ENCODE measurements at regions not wholly inside any gene's neighbourhood (a gene's known extent, or its start where the extent isn't known, plus 50 kb on each side); places are given as distances from the start of the nearest gene placed in this dataset.

DNA sequence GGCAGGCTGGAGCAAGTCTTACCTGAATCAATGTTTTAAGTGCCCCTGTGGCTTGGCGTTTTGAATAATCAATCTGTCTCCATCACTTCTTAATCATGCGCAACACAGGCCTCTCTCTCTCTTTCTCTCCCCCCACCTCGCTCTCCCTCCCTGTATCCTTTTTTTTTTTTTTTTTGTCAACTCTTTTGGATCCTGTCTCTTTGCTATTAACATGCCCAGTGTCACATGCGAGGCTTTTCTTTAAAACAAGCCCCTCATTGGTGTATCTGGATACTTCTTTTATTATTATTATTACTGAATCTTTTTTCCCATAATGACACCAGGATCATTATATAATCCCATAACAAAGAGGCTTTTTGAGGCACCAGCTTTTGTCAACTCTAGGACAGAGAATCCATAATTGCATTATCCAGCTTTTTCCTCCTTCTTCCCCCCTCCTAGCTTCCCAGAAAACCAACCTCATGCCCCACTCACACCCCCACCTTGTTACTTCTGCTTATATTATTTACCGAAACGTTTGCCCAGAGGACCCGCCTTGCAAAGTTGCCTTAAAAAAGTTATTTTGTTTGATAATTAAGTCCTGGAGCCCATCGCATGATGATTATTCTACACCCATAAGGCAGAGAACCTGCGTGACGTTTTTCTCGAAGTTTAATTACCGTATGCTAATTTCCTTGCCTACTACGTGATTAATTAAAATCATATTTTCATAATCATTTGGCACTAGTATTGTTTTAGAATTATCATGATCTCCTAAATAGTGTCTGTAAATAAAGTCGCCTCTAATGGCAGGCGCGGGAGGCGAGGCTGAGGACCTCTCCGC lies 148.1 kb upstream of the ZNF536 start:
- TF ChIP-seq, protein P1, sequence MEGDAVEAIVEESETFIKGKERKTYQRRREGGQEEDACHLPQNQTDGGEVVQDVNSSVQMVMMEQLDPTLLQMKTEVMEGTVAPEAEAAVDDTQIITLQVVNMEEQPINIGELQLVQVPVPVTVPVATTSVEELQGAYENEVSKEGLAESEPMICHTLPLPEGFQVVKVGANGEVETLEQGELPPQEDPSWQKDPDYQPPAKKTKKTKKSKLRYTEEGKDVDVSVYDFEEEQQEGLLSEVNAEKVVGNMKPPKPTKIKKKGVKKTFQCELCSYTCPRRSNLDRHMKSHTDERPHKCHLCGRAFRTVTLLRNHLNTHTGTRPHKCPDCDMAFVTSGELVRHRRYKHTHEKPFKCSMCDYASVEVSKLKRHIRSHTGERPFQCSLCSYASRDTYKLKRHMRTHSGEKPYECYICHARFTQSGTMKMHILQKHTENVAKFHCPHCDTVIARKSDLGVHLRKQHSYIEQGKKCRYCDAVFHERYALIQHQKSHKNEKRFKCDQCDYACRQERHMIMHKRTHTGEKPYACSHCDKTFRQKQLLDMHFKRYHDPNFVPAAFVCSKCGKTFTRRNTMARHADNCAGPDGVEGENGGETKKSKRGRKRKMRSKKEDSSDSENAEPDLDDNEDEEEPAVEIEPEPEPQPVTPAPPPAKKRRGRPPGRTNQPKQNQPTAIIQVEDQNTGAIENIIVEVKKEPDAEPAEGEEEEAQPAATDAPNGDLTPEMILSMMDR (IDR thresholded peaks at IDR 0.05) = no peak
- TF ChIP-seq POLR2AphosphoS5 (IDR thresholded peaks at IDR 0.05) = no peak

Data from gastroesophageal sphincter (tissue), 3 donors.